B cell (primary cell): ENCODE measurements at regions not wholly inside any gene's neighbourhood (a gene's known extent, or its start where the extent isn't known, plus 50 kb on each side); places are given as distances from the start of the nearest gene placed in this dataset.

ENCODE experiments used
- ATAC-seq: fragments of 200-7000 bp; cut with Tn5 transposase; one replicate; pipeline ENCODE4 v1.10.0; 2021; ENCODE audit warnings: low read depth, mild to moderate bottlenecking, moderate number of reproducible peaks, moderate library complexity
- CTCF ChIA-PET: fragments of 350-600 bp; sonication (Branson Sonifier 250); formaldehyde crosslinking; loops from one replicate; lab custom pipeline; 2021; ENCODE audit warnings: antibody characterized with exemption, inconsistent platforms; lab: Charles Lee
- POLR2A ChIA-PET: fragments of 350-600 bp; sonication (Branson Sonifier 250); formaldehyde crosslinking; loops from one replicate; lab custom pipeline; 2021; ENCODE audit warnings: antibody characterized with exemption; lab: Charles Lee
- DNase-seq: peaks from one replicate; pipeline ENCODE4 v3.0.0; 2013
- H2AFZ ChIP-seq: 2 replicates; pipeline ENCODE4 v1.6.1; 2012; ENCODE audit warnings: mild to moderate bottlenecking, low read depth, low read length; ENCODE audit not compliant: insufficient read depth, poor library complexity, severe bottlenecking
- H3K27ac ChIP-seq, 2 donors: 1 replicate in 1 of 2; 2 replicates in 1 of 2; pipeline ENCODE4 v1.5.1; 2012 to 2013; ENCODE audit warnings: low read length in 2 of 2, mild to moderate bottlenecking in 2 of 2, moderate library complexity in 1 of 2
- H3K27me3 ChIP-seq, 4 experiments: fragments of 200-600 bp in 1 of 4; sonication (generic) in 1 of 4; replicated peaks in 1 of 4; 1 replicate in 2 of 4; 2 replicates in 2 of 4; pipeline versions ENCODE4 v1.6.1 to v1.7.0; 2013 to 2016; ENCODE audit warnings: low read length in 3 of 4, mild to moderate bottlenecking in 2 of 4, mixed read lengths in 1 of 4, moderate library complexity in 1 of 4; ENCODE audit not compliant: insufficient read depth in 4 of 4, control insufficient read depth in 3 of 4; ENCODE audit errors: control extremely low read depth in 1 of 4
- H3K36me3 ChIP-seq, 2 experiments: replicated peaks in 1 of 2; 1 replicate in 1 of 2; 2 replicates in 1 of 2; pipeline versions ENCODE4 v1.6.1 to v1.7.1; 2013; ENCODE audit warnings: low read length in 1 of 2; ENCODE audit not compliant: insufficient read depth in 2 of 2, control insufficient read depth in 1 of 2; ENCODE audit errors: control extremely low read depth in 1 of 2, extremely low read depth in 1 of 2
- H3K4me1 ChIP-seq, 2 donors: fragments of 200-600 bp in 1 of 2; sonication (generic) in 1 of 2; 1 replicate in 1 of 2; 2 replicates in 1 of 2; pipeline versions ENCODE4 v1.5.1 to v1.6.1; 2013 to 2017; ENCODE audit warnings: low read length in 2 of 2; ENCODE audit not compliant: control insufficient read depth in 2 of 2, insufficient read depth in 2 of 2
- H3K4me2 ChIP-seq: replicated peaks from 2 replicates; pipeline ENCODE3; 2012; ENCODE audit warnings: mild to moderate bottlenecking, low read depth, low read length; ENCODE audit not compliant: poor library complexity, severe bottlenecking
- H3K4me3 ChIP-seq, 5 experiments: fragments of 200-600 bp in 1 of 5; sonication (generic) in 1 of 5; 1 replicate in 3 of 5; 2 replicates in 2 of 5; pipeline versions ENCODE4 v1.5.1 to v1.7.0; 2011 to 2016; ENCODE audit warnings: low read length in 4 of 5, mild to moderate bottlenecking in 4 of 5, low read depth in 2 of 5, control low read depth in 1 of 5, moderate library complexity in 1 of 5; ENCODE audit not compliant: insufficient read depth in 1 of 5; ENCODE audit errors: control extremely low read depth in 1 of 5, extremely low read depth in 1 of 5
- H3K79me2 ChIP-seq: fragments of 200-600 bp; sonication (generic); one replicate; pipeline ENCODE4 v1.6.0; 2016; ENCODE audit warnings: low read length; ENCODE audit not compliant: control insufficient read depth, insufficient read depth
- H3K9ac ChIP-seq: fragments of 200-600 bp; sonication (generic); 2 replicates; pipeline ENCODE4 v1.6.1; 2017; ENCODE audit warnings: mild to moderate bottlenecking, low read length, moderate library complexity
- H3K9me3 ChIP-seq, 3 donors: one replicate each; pipeline versions ENCODE4 v1.6.1 to v1.7.1; 2013; ENCODE audit warnings: low read length in 2 of 3; ENCODE audit not compliant: control insufficient read depth in 2 of 3, insufficient read depth in 1 of 3; ENCODE audit errors: control extremely low read depth in 1 of 3
- H4K20me1 ChIP-seq: 2 replicates; pipeline ENCODE4 v1.6.0; 2012; ENCODE audit warnings: mild to moderate bottlenecking, low read length; ENCODE audit not compliant: insufficient read depth, control insufficient read depth, poor library complexity, severe bottlenecking
- H3K27ac Mint-ChIP-seq: one replicate; pipeline ENCODE4 v1.8.0; 2021; ENCODE audit warnings: mixed read lengths
- H3K27me3 Mint-ChIP-seq: one replicate; pipeline ENCODE4 v1.8.0; 2021; ENCODE audit warnings: mixed read lengths
- H3K4me1 Mint-ChIP-seq: one replicate; pipeline ENCODE4 v1.8.0; 2021; ENCODE audit warnings: mixed read lengths
- H3K4me3 Mint-ChIP-seq: one replicate; pipeline ENCODE4 v1.8.0; 2021; ENCODE audit warnings: mixed read lengths
- H3K9me3 Mint-ChIP-seq: one replicate; pipeline ENCODE4 v1.8.0; 2022; ENCODE audit warnings: mixed read lengths; ENCODE audit not compliant: insufficient read depth
- EZH2 ChIP-seq: IDR thresholded peaks from 2 replicates; pipeline ENCODE4 v1.6.1; 2012; ENCODE audit warnings: borderline replicate concordance, low read depth, mild to moderate bottlenecking, moderate library complexity, low read length; ENCODE audit not compliant: insufficient read depth, poor library complexity, severe bottlenecking
- WGBS: methylation state at CpG from one replicate; pipeline ENCODE4 v1.1.5; 2013; ENCODE audit warnings: missing lambda C conversion rate; ENCODE audit not compliant: insufficient coverage; 5-methylcytosine and 5-hydroxymethylcytosine counted together
- intact Hi-C: fragments of 100-400 bp; cut with micrococcal nuclease; formaldehyde crosslinking; loops from one replicate; pipeline ENCODE4 v1.10.0; 2022
- TF ChIP-seq, protein P1 (sequence below): fragments of 200-600 bp; IDR thresholded peaks from one replicate; pipeline ENCODE4 v1.8.0; 2022; ENCODE audit warnings: antibody characterized with exemption, mild to moderate bottlenecking

DNA sequence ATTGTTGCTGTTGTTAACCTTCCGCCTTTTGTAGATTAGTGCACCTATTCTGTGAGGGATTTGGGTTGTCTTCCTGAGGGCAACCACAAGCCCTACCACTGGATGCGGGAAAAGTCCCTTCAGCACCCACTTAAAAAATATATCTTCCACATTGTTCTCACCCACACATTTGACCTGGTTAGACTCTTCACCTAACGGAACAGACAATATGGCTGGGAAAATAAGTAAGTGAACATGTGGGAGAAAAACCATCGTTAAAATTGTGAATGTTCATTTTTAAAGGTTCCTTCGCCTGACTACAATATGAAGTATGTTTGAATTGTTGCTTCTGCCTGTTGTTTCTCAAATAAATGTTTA is 72.0 kb upstream of the MPEG1 start:
- peak overlapping the region; percentile 75 to 89 for H3K27ac ChIP-seq
- no peaks in the 10 kb centered on the region for H3K36me3 ChIP-seq
- no CpG with 5 or more reads among the region's 5 CpGs for WGBS
- Mint-ChIP-seq H3K27me3 (no peaks in the 10 kb centered on the region), H3K4me1 (peaks cover 68% of the 10 kb centered on the region), H3K4me3 (peak overlapping the region; percentile 80), H3K9me3 (no peaks in the 10 kb centered on the region), H3K27ac (peak overlapping the region; percentile 91)
- H3K79me2 ChIP-seq: peaks cover 4% of the 10 kb centered on the region
- no peak for ATAC-seq
- H3K4me2 ChIP-seq: peak overlapping the region; percentile 76
- H3K9ac ChIP-seq: peak overlapping the region; percentile 59
- peak overlapping the region in 3 of 5 experiments; percentile 32 to 49 (median 37) for H3K4me3 ChIP-seq
- no peaks in the 10 kb centered on the region for H3K9me3 ChIP-seq
- no peak for DNase-seq
- no peak for TF ChIP-seq EZH2
- TF ChIP-seq, protein P1, sequence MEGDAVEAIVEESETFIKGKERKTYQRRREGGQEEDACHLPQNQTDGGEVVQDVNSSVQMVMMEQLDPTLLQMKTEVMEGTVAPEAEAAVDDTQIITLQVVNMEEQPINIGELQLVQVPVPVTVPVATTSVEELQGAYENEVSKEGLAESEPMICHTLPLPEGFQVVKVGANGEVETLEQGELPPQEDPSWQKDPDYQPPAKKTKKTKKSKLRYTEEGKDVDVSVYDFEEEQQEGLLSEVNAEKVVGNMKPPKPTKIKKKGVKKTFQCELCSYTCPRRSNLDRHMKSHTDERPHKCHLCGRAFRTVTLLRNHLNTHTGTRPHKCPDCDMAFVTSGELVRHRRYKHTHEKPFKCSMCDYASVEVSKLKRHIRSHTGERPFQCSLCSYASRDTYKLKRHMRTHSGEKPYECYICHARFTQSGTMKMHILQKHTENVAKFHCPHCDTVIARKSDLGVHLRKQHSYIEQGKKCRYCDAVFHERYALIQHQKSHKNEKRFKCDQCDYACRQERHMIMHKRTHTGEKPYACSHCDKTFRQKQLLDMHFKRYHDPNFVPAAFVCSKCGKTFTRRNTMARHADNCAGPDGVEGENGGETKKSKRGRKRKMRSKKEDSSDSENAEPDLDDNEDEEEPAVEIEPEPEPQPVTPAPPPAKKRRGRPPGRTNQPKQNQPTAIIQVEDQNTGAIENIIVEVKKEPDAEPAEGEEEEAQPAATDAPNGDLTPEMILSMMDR: peak; percentile 38
- H3K4me1 ChIP-seq: peaks cover 37 to 57% of the 10 kb centered on the region in 2 donors
- intact Hi-C loops: loop anchor here (1.0 kb wide), 7 partner anchors 11 to 146 kb away; partner anchors contain the start of gene MPEG1
- H4K20me1 ChIP-seq: no peaks in the 10 kb centered on the region
- no peaks in the 10 kb centered on the region for H3K27me3 ChIP-seq
- peak overlapping the region; percentile 6 for H2AFZ ChIP-seq
- ChIA-PET CTCF (interaction anchor here (1.7 to 2.8 kb wide), 4 partner anchors 9 to 78 kb away, joined by 4 to 23 read pairs (median 7); partner anchors contain the start of gene MPEG1), POLR2A (no interaction called here)
